ENCODE measurements at regions not wholly inside any gene's neighbourhood (a gene's known extent, or its start where the extent isn't known, plus 50 kb on each side); places are given as distances from the start of the nearest gene placed in this dataset.

DNA sequence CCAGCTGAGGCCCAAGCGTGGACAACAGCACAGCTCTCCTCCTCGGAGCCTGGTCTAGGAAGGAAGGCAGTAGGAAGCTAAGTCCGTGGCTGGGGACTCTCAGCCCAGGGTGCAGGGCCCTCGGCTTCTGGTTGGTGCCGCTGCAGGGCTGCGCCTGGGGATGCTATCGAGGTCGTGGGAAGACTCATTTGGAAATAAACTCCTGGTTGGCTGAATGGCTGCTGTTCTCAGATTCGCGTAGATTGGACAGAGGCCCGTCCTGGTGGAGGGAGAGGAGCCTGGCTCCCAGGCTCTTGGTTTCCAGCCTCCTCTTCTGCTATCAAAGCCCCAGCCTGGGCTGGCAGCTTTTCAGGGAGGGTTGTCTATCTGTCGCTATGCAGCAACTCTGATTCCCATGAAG, 152.6 kb upstream of the FZD8 start:
- no peaks in the 10 kb centered on the region for H3K36me3 ChIP-seq (replicated peaks; ENCODE audit: insufficient read depth, low read length)
- H4K20me1 ChIP-seq (ENCODE audit: insufficient read depth, low read length): no peaks in the 10 kb centered on the region
- H3K9ac ChIP-seq (ENCODE audit: low read length): no peak overlapping the region
- no peaks in the 10 kb centered on the region for H3K4me1 ChIP-seq (ENCODE audit: low read length)
- H3K27ac ChIP-seq (ENCODE audit: low read length): no peak overlapping the region
- H3K9me2 ChIP-seq (replicated peaks; ENCODE audit: insufficient read depth, low read length): no peaks in the 10 kb centered on the region
- DNase-seq: no peak
- H2AFZ ChIP-seq (ENCODE audit: low read length): no peak overlapping the region
- TF ChIP-seq EZH2 (optimal IDR thresholded peaks at IDR 0.05; ENCODE audit: low read depth, low read length) (no peak), EZH2phosphoT487 (IDR thresholded peaks at IDR 0.05; ENCODE audit: low read length) (no peak), CTCF (IDR thresholded peaks at IDR 0.05; ENCODE audit: low read length) (no peak)
- H3K79me2 ChIP-seq (ENCODE audit: low read length): no peaks in the 10 kb centered on the region
- no peaks in the 10 kb centered on the region for H3K27me3 ChIP-seq (replicated peaks; ENCODE audit: insufficient read depth, low read length)
- H3F3A ChIP-seq (ENCODE audit: insufficient read depth, low read length): no peaks in the 10 kb centered on the region
- no peak overlapping the region for H3K4me2 ChIP-seq (ENCODE audit: low read depth, low read length)
- no peaks in the 10 kb centered on the region for H3K9me3 ChIP-seq (replicated peaks; ENCODE audit: insufficient read depth, low read length)
- H3K4me3 ChIP-seq (ENCODE audit: low read length): no peak overlapping the region

DNA sequence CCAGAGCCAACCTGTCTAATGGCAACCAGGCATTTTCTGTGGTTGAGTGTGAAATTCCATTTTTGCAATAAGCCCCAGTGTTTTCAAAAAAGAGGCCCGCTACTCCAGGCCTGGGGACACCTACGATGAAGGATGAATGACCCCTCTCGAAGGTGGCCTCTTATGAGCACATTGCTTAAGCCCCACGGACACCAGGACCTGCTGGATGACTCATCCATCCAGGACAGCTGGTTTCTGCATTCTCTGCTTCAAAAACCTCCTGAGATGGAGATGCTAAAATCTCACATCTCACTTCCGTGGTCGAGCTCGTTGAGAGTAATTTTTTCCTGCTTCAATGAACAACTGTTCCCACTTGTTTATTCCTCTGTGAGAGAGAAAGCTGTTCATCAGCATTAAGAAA, 150.2 kb upstream of the FZD8 start:
- DNase-seq: no peak
- no peaks in the 10 kb centered on the region for H3K4me1 ChIP-seq (ENCODE audit: low read length)
- no peak overlapping the region for H2AFZ ChIP-seq (ENCODE audit: low read length)
- TF ChIP-seq EZH2phosphoT487 (IDR thresholded peaks at IDR 0.05; ENCODE audit: low read length) (no peak), CTCF (IDR thresholded peaks at IDR 0.05; ENCODE audit: low read length) (no peak), EZH2 (optimal IDR thresholded peaks at IDR 0.05; ENCODE audit: low read depth, low read length) (no peak)
- no peaks in the 10 kb centered on the region for H3K79me2 ChIP-seq (ENCODE audit: low read length)
- H3K9me2 ChIP-seq (replicated peaks; ENCODE audit: insufficient read depth, low read length): no peaks in the 10 kb centered on the region
- H3K36me3 ChIP-seq (replicated peaks; ENCODE audit: insufficient read depth, low read length): no peaks in the 10 kb centered on the region
- no peaks in the 10 kb centered on the region for H3K27me3 ChIP-seq (replicated peaks; ENCODE audit: insufficient read depth, low read length)
- H3K4me2 ChIP-seq (ENCODE audit: low read depth, low read length): no peak overlapping the region
- H3K27ac ChIP-seq (ENCODE audit: low read length): no peak overlapping the region
- H3K9ac ChIP-seq (ENCODE audit: low read length): no peak overlapping the region
- H4K20me1 ChIP-seq (ENCODE audit: insufficient read depth, low read length): no peaks in the 10 kb centered on the region
- no peaks in the 10 kb centered on the region for H3K9me3 ChIP-seq (replicated peaks; ENCODE audit: insufficient read depth, low read length)
- H3K4me3 ChIP-seq (ENCODE audit: low read length): no peak overlapping the region
- no peaks in the 10 kb centered on the region for H3F3A ChIP-seq (ENCODE audit: insufficient read depth, low read length)

GRCh38 chr10:35789996-35790395, 147.9 kb upstream of the FZD8 start:
- Histone ChIP-seq H3K4me2 (ENCODE audit: low read depth, low read length) (no peak overlapping the region), H3K27me3 (replicated peaks; ENCODE audit: insufficient read depth, low read length) (no peaks in the 10 kb centered on the region), H3K36me3 (replicated peaks; ENCODE audit: insufficient read depth, low read length) (no peaks in the 10 kb centered on the region), H4K20me1 (ENCODE audit: insufficient read depth, low read length) (no peaks in the 10 kb centered on the region), H2AFZ (ENCODE audit: low read length) (no peak overlapping the region), H3F3A (ENCODE audit: insufficient read depth, low read length) (no peaks in the 10 kb centered on the region), H3K4me3 (ENCODE audit: low read length) (no peak overlapping the region), H3K9me3 (replicated peaks; ENCODE audit: insufficient read depth, low read length) (no peaks in the 10 kb centered on the region), H3K27ac (ENCODE audit: low read length) (no peak overlapping the region), H3K9me2 (replicated peaks; ENCODE audit: insufficient read depth, low read length) (no peaks in the 10 kb centered on the region), H3K9ac (ENCODE audit: low read length) (no peak overlapping the region), H3K4me1 (ENCODE audit: low read length) (no peaks in the 10 kb centered on the region), H3K79me2 (ENCODE audit: low read length) (no peaks in the 10 kb centered on the region)
- DNase-seq: no peak
- TF ChIP-seq EZH2phosphoT487 (IDR thresholded peaks at IDR 0.05; ENCODE audit: low read length) (no peak), CTCF (IDR thresholded peaks at IDR 0.05; ENCODE audit: low read length) (no peak), EZH2 (optimal IDR thresholded peaks at IDR 0.05; ENCODE audit: low read depth, low read length) (no peak)

Measured in MM.1S (cell line).